ENCODE measurements at regions not wholly inside any gene's neighbourhood (a gene's known extent, or its start where the extent isn't known, plus 50 kb on each side); places are given as distances from the start of the nearest gene placed in this dataset.

DNA sequence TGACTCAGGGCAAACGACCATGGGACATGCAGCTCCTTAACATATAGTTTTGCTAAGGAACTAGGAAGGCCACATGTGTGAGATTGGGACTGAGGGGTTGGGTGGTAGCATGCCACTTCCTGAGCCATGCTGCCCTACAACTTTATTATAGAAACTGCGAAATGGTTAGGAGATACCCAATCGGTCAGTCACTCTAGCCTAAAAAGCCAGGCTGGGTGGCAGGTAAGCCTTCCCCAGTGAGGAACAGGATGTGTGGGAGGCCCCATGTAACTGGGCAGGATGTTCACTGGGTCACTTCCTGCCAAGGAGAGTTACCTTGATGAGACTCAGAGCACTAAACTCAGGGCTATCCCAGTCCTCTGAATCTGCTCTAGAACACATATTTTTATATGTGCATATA lies 123.5 kb downstream of the MAP3K7 start:
- intact Hi-C loops (cut with micrococcal nuclease; ENCODE audit: unreplicated experiment), result no loop called here
- ChIA-PET POLR2A (ENCODE audit: low non-redundant PET) (no interaction called here), CTCF (no interaction called here)
- H3K36me3 ChIP-seq (ENCODE audit: insufficient read depth, low read length, poor library complexity, severe bottlenecking), result no peaks in the 10 kb centered on the region
- DNase-seq (ENCODE audit: low spot score), result no peak
- TF ChIP-seq EZH2 (IDR thresholded peaks at IDR 0.05; ENCODE audit: borderline replicate concordance, low read depth, low read length, poor library complexity, severe bottlenecking), result no peak
- TF ChIP-seq, protein P1, sequence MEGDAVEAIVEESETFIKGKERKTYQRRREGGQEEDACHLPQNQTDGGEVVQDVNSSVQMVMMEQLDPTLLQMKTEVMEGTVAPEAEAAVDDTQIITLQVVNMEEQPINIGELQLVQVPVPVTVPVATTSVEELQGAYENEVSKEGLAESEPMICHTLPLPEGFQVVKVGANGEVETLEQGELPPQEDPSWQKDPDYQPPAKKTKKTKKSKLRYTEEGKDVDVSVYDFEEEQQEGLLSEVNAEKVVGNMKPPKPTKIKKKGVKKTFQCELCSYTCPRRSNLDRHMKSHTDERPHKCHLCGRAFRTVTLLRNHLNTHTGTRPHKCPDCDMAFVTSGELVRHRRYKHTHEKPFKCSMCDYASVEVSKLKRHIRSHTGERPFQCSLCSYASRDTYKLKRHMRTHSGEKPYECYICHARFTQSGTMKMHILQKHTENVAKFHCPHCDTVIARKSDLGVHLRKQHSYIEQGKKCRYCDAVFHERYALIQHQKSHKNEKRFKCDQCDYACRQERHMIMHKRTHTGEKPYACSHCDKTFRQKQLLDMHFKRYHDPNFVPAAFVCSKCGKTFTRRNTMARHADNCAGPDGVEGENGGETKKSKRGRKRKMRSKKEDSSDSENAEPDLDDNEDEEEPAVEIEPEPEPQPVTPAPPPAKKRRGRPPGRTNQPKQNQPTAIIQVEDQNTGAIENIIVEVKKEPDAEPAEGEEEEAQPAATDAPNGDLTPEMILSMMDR (conservative IDR thresholded peaks at IDR 0.05; ENCODE audit: low read depth, low read length), result no peak
- no peak overlapping the region for H3K4me3 ChIP-seq (ENCODE audit: low read depth, low read length, poor library complexity, severe bottlenecking)
- BruUV-seq (replicated peaks), result no TSS peak
- no peaks in the 10 kb centered on the region for H3K27me3 ChIP-seq (replicated peaks; ENCODE audit: insufficient read depth, low read depth, low read length, poor library complexity)
- no peaks in the 10 kb centered on the region for H3K9me3 ChIP-seq (ENCODE audit: low read depth, low read length, poor library complexity, severe bottlenecking)
- H3K27ac ChIP-seq (ENCODE audit: low read depth, low read length, poor library complexity, severe bottlenecking), result no peak overlapping the region
- H3K4me1 ChIP-seq (ENCODE audit: insufficient read depth, low read length, poor library complexity, severe bottlenecking), result no peaks in the 10 kb centered on the region

- Histone ChIP-seq H3K4me1 (ENCODE audit: insufficient read depth, low read length, poor library complexity, severe bottlenecking) (no peaks in the 10 kb centered on the region), H3K36me3 (ENCODE audit: insufficient read depth, low read length, poor library complexity, severe bottlenecking) (no peaks in the 10 kb centered on the region), H3K27me3 (replicated peaks; ENCODE audit: insufficient read depth, low read depth, low read length, poor library complexity) (no peaks in the 10 kb centered on the region), H3K27ac (ENCODE audit: low read depth, low read length, poor library complexity, severe bottlenecking) (no peak overlapping the region), H3K4me3 (ENCODE audit: low read depth, low read length, poor library complexity, severe bottlenecking) (no peak overlapping the region), H3K9me3 (ENCODE audit: low read depth, low read length, poor library complexity, severe bottlenecking) (no peaks in the 10 kb centered on the region)
- ChIA-PET CTCF (no interaction called here), POLR2A (ENCODE audit: low non-redundant PET) (no interaction called here)
- DNase-seq (ENCODE audit: low spot score), result no peak
- no TSS peak for BruUV-seq (replicated peaks)
- TF ChIP-seq, protein P1 (conservative IDR thresholded peaks at IDR 0.05; ENCODE audit: low read depth, low read length), result no peak
- TF ChIP-seq EZH2 (IDR thresholded peaks at IDR 0.05; ENCODE audit: borderline replicate concordance, low read depth, low read length, poor library complexity, severe bottlenecking), result no peak
- intact Hi-C loops (cut with micrococcal nuclease; ENCODE audit: unreplicated experiment), result no loop called here
These were observed 124.8 kb downstream of the MAP3K7 start for GRCh38 chr6:90462102-90462501.

- TF ChIP-seq, protein P1 (conservative IDR thresholded peaks at IDR 0.05; ENCODE audit: low read depth, low read length), result no peak
- TF ChIP-seq EZH2 (IDR thresholded peaks at IDR 0.05; ENCODE audit: borderline replicate concordance, low read depth, low read length, poor library complexity, severe bottlenecking), result no peak
- no peaks in the 10 kb centered on the region for H3K9me3 ChIP-seq (ENCODE audit: low read depth, low read length, poor library complexity, severe bottlenecking)
- intact Hi-C loops (cut with micrococcal nuclease; ENCODE audit: unreplicated experiment), result no loop called here
- H3K27ac ChIP-seq (ENCODE audit: low read depth, low read length, poor library complexity, severe bottlenecking), result no peak overlapping the region
- no peaks in the 10 kb centered on the region for H3K36me3 ChIP-seq (ENCODE audit: insufficient read depth, low read length, poor library complexity, severe bottlenecking)
- ChIA-PET POLR2A (ENCODE audit: low non-redundant PET) (no interaction called here), CTCF (no interaction called here)
- BruUV-seq (replicated peaks), result no TSS peak
- H3K4me1 ChIP-seq (ENCODE audit: insufficient read depth, low read length, poor library complexity, severe bottlenecking), result no peaks in the 10 kb centered on the region
- H3K27me3 ChIP-seq (replicated peaks; ENCODE audit: insufficient read depth, low read depth, low read length, poor library complexity), result no peaks in the 10 kb centered on the region
- DNase-seq (ENCODE audit: low spot score), result no peak
- H3K4me3 ChIP-seq (ENCODE audit: low read depth, low read length, poor library complexity, severe bottlenecking), result no peak overlapping the region
These were observed 125.5 kb downstream of the MAP3K7 start for GRCh38 chr6:90461383-90461782.
